AG04450 (cell line): ENCODE measurements at regions not wholly inside any gene's neighbourhood (a gene's known extent, or its start where the extent isn't known, plus 50 kb on each side); places are given as distances from the start of the nearest gene placed in this dataset.
"Not testable (repeated sequence)": the region's sequence is repeated elsewhere in the genome, so short reads cannot be mapped to it uniquely, and the experiment has no call there.

ENCODE experiments used
- CTCF ChIA-PET: fragments of 300-600, 350-600 bp; formaldehyde crosslinking; extraction: SDS; loops from one replicate; lab custom pipeline; 2022; ENCODE audit warnings: antibody characterized with exemption, inconsistent platforms; lab: Charles Lee
- POLR2A ChIA-PET: fragments of 350-600 bp; formaldehyde crosslinking; extraction: SDS; loops from one replicate; lab custom pipeline; 2021; ENCODE audit warnings: antibody characterized with exemption, inconsistent platforms; lab: Yijun Ruan, JAX
- DNase-seq: peaks from one replicate; pipeline ENCODE4 v3.0.0-alpha.2; 2011; ENCODE audit warnings: low read depth, low spot score
- H3K27ac ChIP-seq: one replicate; pipeline ENCODE4 v1.5.1; 2012; ENCODE audit warnings: low read depth, low read length, control low read depth
- H3K27me3 ChIP-seq: one replicate; pipeline ENCODE4 v1.6.0; 2012; ENCODE audit warnings: low read length; ENCODE audit not compliant: control insufficient read depth, insufficient read depth
- H3K4me3 ChIP-seq: 2 replicates; pipeline ENCODE4 v1.5.1; 2011; ENCODE audit warnings: mild to moderate bottlenecking, low read depth, low read length, control low read depth
- H3K9me3 ChIP-seq: 2 replicates; pipeline ENCODE4 v1.5.1; 2012; ENCODE audit warnings: low read length; ENCODE audit not compliant: control insufficient read depth, insufficient read depth
- TF ChIP-seq, protein P1 (sequence below): IDR thresholded peaks from 2 replicates; pipeline ENCODE4 v1.5.1; 2011; ENCODE audit warnings: low read depth, low read length, control low read depth, inconsistent platforms

GRCh38 chr1:2957329-2957728 is 63.9 kb upstream of the ACTRT2 start:
- ChIA-PET CTCF (no interaction called here), POLR2A (no interaction called here)
- no peak overlapping the region for H3K27ac ChIP-seq
- H3K9me3 ChIP-seq: peaks cover 57% of the 10 kb centered on the region
- TF ChIP-seq, protein P1, sequence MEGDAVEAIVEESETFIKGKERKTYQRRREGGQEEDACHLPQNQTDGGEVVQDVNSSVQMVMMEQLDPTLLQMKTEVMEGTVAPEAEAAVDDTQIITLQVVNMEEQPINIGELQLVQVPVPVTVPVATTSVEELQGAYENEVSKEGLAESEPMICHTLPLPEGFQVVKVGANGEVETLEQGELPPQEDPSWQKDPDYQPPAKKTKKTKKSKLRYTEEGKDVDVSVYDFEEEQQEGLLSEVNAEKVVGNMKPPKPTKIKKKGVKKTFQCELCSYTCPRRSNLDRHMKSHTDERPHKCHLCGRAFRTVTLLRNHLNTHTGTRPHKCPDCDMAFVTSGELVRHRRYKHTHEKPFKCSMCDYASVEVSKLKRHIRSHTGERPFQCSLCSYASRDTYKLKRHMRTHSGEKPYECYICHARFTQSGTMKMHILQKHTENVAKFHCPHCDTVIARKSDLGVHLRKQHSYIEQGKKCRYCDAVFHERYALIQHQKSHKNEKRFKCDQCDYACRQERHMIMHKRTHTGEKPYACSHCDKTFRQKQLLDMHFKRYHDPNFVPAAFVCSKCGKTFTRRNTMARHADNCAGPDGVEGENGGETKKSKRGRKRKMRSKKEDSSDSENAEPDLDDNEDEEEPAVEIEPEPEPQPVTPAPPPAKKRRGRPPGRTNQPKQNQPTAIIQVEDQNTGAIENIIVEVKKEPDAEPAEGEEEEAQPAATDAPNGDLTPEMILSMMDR: no peak
- no peak for DNase-seq
- no peaks in the 10 kb centered on the region for H3K27me3 ChIP-seq
- no peak overlapping the region for H3K4me3 ChIP-seq

GRCh38 chr1:2959881-2960280 is 61.4 kb upstream of the ACTRT2 start:
- POLR2A ChIA-PET, H3K27ac ChIP-seq: not testable (repeated sequence)

GRCh38 chr1:2961081-2961480 is 60.2 kb upstream of the ACTRT2 start:
- TF ChIP-seq, protein P1: no peak
- Histone ChIP-seq H3K4me3 (no peak overlapping the region), H3K27me3 (no peaks in the 10 kb centered on the region), H3K27ac (no peak overlapping the region), H3K9me3 (peaks cover 64% of the 10 kb centered on the region)
- ChIA-PET CTCF (no interaction called here), POLR2A (no interaction called here)
- DNase-seq: no peak

More at GRCh38 chr1:2959881-2960280, 61.4 kb upstream of the ACTRT2 start:
- CTCF ChIA-PET, H3K27me3 ChIP-seq, H3K4me3 ChIP-seq, DNase-seq: not testable (repeated sequence)
- H3K9me3 ChIP-seq: peaks cover 63% of the 10 kb centered on the region

DNA sequence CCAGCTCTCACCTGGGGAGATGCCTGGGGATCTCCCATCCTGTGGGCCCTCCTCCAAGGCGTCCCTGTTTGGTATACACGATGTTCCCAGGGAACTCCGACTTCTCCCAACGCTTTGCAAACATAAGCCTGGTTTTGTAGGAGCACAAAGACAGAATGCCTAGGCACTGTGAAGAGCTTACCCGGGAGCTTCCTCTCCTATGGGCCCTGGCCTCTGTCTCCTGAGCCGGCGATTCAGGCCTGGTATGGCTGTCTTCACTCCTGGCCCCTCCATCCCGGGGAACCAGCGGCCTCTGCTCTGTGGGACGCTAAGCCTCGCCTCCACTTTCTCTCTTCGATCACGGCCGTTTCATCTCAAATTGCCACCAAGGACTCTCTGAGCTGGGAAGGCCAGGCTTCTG is 59.6 kb upstream of the ACTRT2 start:
- DNase-seq: no peak
- Histone ChIP-seq H3K27ac (no peak overlapping the region), H3K9me3 (peaks cover 70% of the 10 kb centered on the region), H3K27me3 (no peaks in the 10 kb centered on the region), H3K4me3 (no peak overlapping the region)
- CTCF ChIA-PET: no interaction called here
- POLR2A ChIA-PET: no interaction called here
- TF ChIP-seq, protein P1: no peak

DNA sequence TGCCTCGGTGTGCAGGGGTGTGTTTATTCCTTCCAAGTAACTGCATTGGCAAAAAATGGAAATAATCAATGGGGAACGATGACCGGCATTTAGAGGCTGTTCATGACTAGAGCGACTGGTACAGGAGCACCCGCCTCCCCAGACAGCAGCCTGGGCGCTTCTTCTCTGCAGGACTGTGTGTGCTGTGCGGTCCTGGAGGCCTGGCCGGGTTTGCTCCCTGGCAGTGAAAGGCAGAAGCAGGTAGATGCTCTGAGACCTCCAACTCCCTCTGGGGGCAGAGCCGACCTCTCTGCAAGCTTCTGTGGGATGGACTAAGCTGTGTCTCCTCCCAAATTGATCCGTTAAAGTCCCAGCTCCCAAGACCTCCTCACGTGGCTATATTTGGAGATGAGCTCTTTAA is 59.2 kb upstream of the ACTRT2 start:
- H3K4me3 ChIP-seq: no peak overlapping the region
- H3K27me3 ChIP-seq: no peaks in the 10 kb centered on the region
- H3K27ac ChIP-seq: no peak overlapping the region
- TF ChIP-seq, protein P1: no peak
- DNase-seq: no peak
- POLR2A ChIA-PET: no interaction called here
- CTCF ChIA-PET: no interaction called here
- peaks cover 74% of the 10 kb centered on the region for H3K9me3 ChIP-seq

DNA sequence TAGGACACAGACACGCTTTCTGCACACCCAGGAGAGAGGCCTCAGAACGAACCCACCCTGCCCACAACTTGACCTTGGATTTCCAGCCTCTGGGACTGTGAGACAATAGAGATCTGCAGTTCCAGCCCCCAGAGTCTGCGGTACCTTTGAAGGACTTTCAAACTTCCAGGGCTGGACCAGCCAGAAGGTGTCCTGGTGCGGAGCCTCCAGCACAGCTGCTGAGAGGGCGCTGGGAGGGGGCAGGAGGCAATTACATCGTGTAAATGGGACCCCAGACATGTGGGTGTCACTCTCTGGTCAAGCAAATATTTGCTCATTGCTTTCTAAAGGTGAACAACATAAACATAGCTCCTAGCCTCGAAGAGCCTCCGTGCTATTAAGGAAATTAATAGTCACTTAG is 58.7 kb upstream of the ACTRT2 start:
- H3K4me3 ChIP-seq: no peak overlapping the region
- CTCF ChIA-PET: no interaction called here
- POLR2A ChIA-PET: no interaction called here
- TF ChIP-seq, protein P1: no peak
- no peaks in the 10 kb centered on the region for H3K27me3 ChIP-seq
- H3K9me3 ChIP-seq: peaks cover 78% of the 10 kb centered on the region
- no peak overlapping the region for H3K27ac ChIP-seq
- no peak for DNase-seq
